ENCODE measurements at regions not wholly inside any gene's neighbourhood (a gene's known extent, or its start where the extent isn't known, plus 50 kb on each side); places are given as distances from the start of the nearest gene placed in this dataset.

DNA sequence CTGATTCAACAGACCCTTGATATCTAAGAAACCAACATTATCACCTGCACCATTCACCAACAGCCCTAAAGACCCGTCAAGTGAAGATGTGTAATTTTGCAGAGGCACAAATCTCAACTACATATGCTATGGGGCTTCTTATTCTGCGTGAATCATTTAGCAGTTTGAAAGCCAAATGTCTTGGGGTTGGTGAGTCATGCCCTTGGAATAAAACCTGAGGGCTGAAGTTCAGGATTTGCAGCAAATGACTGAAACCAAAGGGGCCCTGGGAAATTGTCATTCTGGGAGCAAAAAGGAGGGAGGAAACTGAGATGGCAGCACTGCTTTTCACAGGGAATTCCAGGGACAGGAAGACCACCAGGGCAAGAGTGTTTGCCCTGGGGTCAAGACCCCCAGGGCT, 79.2 kb upstream of the TNR start:
- DNase-seq: no peak

- DNase-seq: no peak
Observed at GRCh38 chr1:175820456-175821025, 77.1 kb upstream of the TNR start.

GRCh38 chr1:175818929-175819328, 75.5 kb upstream of the TNR start:
- DNase-seq: no peak

DNA sequence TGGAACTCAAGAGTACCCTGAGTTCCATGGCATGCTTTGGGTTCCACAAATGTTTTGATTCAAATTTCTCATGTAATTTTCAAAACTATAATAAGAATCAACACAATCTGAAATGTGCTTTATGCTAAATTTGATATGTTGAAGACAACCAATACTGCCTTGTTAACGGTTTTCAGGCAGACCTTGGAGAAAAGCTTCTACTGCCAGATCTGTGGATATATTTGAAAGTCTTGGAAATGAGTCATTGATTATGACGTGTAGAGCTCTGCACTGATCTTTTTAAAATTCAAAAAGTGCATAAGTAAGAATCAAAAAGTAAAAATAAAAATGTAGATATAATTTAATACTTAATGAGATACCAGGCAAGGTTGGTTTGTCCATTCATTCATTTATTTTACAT, 74.0 kb upstream of the TNR start:
- DNase-seq: no peak

GRCh38 chr1:175814885-175815284, 71.5 kb upstream of the TNR start:
- no peak for DNase-seq

GRCh38 chr1:175812936-175813335, 69.5 kb upstream of the TNR start:
- no peak for DNase-seq

GRCh38 chr1:175810305-175810704, 66.9 kb upstream of the TNR start:
- no peak for DNase-seq

DNA sequence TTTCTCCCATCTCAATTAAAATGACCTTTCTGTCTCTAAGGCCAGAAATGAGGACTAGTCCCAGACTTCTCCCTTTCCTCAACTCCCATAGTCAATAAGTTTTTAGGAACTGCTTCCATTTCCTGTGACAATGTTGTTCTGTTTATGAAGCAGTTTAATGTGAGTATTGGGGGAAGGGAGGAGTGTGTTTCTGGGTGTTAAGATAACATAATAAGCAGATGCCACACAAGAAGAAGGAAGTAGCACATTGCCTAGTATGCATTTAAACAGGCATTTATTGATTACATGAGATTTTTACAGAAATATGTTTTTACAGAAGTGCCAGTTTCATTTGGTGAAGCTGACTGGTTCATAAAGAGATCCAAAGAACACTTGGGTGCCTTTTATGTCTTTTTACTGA, 65.6 kb upstream of the TNR start:
- no peak for DNase-seq

DNA sequence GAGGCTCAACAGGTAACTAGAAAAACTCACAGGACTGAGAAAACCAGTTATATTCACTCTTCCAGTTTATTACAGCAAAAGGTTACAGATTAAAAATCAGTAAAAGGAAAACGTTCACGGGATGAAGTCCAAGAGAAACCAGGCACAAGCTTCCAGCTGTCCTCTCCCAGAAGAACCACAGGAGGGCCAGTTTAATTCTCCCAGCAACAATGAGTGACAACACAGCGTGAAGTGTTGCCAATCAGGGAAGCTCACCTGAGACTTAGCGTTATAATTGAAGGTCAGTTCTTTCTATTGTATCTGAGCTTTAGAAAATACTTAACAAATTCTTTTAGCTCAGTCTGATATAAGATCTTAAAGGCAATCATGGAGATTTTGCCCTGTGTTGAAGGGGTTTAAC, 65.2 kb upstream of the TNR start:
- DNase-seq: no peak

DNA sequence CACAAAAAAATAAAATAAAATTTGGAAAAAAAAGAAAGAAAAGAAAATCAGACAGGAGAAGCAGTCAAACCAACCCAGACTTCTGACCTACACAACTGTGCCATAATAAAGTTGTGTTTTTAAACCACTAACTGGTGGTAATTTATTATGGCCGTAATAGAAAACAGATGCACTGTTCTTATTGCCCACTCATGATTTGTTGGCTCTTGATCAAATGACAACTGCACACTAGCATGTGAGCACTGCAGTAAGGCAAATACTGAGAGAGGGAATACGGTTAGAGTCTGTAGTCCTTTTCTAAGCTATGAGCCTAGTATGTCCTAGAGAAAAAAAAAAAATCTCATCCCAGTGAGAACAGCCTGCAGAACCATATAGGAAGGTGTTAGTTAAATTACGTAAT, 61.2 kb upstream of the TNR start:
- no peak for DNase-seq

DNA sequence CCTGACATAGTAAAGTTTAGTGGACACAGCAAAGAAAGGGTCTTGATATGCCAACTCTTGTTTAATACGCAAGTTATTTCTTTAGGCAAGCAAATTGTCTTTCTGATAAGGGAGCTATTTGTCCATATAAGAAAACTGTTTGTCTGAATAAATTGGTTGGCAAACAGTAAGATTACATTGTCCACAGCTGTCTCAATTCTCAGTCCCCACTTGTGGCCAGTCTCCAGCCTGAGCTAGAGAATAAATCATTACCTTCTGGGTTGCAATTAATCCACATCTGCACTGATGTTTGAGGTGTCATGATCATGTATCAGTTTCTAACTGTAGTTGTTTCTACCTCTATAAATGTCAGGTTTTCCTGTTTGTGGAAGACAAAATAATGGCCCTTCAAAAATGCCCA, 60.0 kb upstream of the TNR start:
- no peak for DNase-seq

DNA sequence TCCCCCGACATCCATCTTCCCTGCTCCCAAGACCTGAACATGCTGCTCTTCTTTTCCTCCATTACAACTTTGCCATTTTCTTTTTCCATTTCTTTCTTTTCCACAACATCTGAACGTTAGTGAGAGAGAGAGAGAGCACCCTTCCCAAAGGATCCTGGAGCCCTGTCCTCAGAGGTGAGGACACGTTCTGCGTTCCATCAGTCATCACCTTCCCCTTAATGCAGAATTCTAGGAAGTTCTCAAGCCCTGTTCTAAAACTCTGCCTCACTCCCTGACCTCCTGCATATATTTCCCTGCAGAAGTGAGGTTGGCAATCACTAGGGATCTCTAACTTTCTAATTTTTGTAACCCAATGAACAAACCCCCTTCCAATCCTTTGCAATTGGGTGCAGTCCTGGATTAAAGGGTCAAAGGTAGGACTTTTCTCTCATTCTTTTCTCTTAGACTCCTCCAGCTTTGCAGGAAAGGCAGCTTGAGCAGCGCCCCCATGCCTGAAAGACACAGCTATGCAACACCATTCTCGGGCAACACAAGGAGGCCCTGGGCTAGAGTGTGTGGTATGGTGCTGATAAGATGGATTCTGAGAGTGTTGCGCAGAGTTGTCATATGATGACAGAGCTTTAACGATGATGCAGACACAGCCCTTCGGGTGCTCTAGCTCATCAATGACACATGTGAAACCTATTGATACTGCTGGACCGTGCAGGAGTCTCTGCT, 59.2 kb upstream of the TNR start:
- no peak for DNase-seq

- DNase-seq: no peak
Observed at GRCh38 chr1:175801979-175802378, 58.6 kb upstream of the TNR start.

- DNase-seq: no peak
Observed at GRCh38 chr1:175797576-175797975, 54.2 kb upstream of the TNR start.

GRCh38 chr1:175794586-175794985, 51.2 kb upstream of the TNR start:
- no peak for DNase-seq

DNA sequence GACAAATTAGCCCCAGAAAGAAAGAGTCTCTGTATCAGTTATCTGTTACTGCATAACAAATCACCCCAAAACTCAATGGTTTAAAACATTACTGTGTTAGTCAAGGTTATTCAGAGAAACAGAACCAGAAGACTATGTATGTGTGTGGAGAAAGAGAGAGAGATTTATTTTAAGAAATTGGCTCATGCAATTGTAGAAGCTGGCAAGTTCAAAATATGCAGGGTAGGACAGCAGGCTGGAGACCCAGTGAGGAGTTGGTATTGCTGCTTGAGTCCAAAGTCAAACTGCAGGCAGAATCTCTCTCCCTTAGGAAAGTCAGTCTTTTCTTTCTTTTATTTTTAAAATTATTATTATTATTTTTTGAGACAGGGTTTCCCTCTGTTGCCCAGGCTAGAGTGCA, 50.2 kb upstream of the TNR start:
- no peak for DNase-seq

Data from stimulated activated CD4-positive, alpha-beta T cell treated with anti-CD3 and anti-CD28 coated beads, Interleukin-4, amount 100 ng/mL, for 24 hours (primary cell).